Putamen (tissue), 1 donor: ENCODE measurements at regions not wholly inside any gene's neighbourhood (a gene's known extent, or its start where the extent isn't known, plus 50 kb on each side); places are given as distances from the start of the nearest gene placed in this dataset.
"Not testable (repeated sequence)": the region's sequence is repeated elsewhere in the genome, so short reads cannot be mapped to it uniquely, and the experiment has no call there.

ENCODE experiments used
- DNase-seq: peaks from one replicate; pipeline ENCODE4 v3.0.0-alpha.2; 2016; ENCODE audit warnings: low spot score

DNA sequence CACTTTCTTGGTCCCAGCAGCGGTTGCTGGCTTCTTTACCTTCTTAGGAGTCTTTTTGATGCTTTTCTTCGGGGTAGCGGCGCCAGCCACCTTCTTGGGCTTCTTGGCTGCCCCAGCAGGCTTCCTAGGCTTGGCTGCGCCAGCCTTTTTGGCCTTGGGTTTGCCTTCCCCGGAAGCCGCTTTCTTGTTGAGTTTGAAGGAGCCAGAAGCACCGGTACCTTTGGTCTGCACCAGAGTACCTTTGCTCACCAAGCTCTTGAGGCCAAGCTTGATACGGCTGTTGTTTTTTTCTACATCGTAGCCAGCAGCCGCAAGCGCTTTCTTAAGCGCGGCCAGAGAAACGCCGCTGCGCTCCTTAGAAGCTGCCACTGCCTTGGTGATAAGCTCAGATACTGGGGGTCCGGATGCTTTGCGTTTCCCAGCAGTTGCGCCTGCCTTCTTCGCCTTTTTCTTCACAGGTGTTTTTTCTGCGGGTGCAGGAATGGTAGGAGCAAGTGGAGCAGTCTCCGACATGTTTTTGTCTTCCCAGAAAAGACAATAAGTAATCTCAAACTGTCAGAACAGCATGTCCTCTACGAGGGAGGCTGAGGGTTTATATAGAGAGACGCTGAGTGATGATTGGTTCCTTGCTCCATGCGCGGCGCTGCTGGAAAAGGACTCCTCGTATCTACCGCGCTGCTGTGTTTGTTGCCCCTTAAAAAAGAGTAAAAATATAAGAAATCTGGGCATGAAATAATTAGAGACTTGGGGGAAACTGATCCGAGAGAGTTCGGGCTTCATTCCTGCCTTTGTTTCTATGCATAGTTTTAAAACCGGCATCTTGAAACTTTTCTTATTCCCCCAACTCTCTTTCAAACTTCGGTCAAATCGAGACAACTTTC, 130.3 kb upstream of the BTN3A2 start:
- no peak for DNase-seq

GRCh38 chr6:26235302-26235670, 129.7 kb upstream of the BTN3A2 start:
- no peak for DNase-seq

GRCh38 chr6:26239415-26239814, 125.6 kb upstream of the BTN3A2 start:
- not testable (repeated sequence) for DNase-seq

- no peak for DNase-seq
These were observed 124.6 kb upstream of the BTN3A2 start for GRCh38 chr6:26240157-26241032.

DNA sequence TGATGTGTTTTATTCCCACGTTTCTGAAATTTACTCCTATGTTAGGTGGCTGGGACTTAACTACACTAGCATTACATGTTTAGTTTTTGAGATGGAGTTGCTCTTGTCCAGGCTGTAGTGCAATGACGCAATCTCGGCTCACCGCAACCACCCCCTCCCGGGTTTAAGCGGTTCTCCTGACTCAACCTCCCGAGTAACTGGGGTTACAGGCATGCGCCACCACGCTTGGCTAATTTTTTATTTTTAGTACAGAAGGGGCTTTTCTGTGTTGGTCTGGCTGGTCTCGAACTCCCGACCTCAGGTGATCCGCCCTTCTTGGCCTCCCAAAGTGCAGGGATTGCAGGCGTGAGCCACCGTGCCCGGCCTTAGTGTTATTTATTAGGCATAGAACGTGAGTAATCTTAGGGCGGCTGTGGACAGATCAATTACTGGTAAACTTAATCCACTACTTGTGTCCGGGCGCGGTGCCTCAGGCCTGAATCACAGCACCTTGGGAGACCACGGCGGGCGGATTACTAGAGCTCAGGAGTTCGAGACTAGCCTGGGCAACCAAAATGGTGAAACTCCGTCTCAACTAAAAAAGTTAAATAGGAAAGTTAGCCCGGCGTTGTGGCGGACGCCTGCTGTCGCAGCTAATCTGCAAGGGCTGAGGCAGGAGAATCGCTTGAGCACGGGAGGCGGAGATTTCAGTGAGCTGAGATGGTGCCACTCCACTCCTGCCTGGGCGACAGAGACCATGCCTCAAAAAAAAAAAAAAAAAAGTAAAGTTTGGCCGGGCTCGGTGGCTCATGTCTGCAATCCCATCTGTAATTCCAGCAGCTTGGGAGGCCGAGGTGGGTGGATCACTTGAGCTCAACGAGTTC, 123.7 kb upstream of the BTN3A2 start:
- no peak for DNase-seq

- no peak for DNase-seq
These were observed 121.9 kb upstream of the BTN3A2 start for GRCh38 chr6:26243132-26243531.

DNA sequence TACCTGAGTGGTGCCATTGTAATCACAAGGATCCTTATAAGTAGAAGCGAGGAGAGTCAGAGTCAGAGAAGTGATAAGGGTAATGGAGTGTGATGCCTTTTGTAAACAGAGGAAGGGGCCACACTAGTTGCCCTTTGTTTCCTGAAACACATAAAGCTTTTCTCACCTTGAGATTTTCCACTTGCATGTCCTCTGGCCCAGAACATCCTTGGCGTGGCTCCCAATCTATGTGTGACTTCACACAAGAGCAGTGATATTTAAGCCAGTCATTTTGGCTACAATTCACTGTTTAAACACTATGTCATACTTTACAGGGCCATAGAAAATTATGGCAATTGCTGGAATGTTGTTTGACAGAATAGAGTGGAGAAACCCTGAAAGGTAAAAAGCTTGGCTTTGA, 121.2 kb upstream of the BTN3A2 start:
- no peak for DNase-seq

- no peak for DNase-seq
These were observed 118.9 kb upstream of the BTN3A2 start for GRCh38 chr6:26246058-26246457.

DNA sequence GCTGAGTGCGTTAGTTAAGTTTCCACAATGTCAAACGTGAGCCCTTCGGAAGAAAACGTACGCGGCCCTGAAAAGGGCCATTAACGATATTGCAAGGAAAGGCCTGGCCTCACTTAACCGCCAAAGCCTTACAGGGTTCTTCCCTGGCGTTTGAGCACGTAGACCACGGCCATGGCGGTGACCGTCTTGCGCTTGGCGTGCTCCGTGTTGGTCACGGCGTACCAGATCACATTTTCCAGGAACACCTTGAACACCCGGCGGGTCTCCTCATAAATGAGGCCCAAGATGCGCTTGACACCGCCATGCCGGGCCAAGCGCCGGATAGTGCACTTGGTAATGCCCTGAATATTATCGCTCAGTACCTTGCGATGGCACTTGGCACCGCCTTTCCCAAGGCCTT, 118.4 kb upstream of the BTN3A2 start:
- no peak for DNase-seq

DNA sequence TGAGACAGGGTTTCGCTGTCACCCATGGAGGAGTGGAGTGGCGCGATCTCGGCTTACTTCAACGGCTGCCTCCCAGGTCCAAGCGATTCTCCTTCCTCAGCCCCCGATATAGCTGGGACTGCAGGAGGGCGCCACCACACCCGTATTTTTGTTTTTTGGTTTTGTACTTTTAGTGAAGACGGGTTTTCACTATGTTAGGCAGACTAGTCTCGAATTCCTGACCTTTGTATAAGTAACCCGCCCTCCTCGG, 115.4 kb upstream of the BTN3A2 start:
- no peak for DNase-seq

GRCh38 chr6:26249957-26250697, 114.9 kb upstream of the BTN3A2 start:
- no peak for DNase-seq

- DNase-seq = no peak
These were observed 114.3 kb upstream of the BTN3A2 start for GRCh38 chr6:26250698-26251044.

- DNase-seq = no peak
These were observed 113.5 kb upstream of the BTN3A2 start for GRCh38 chr6:26251354-26252076.

DNA sequence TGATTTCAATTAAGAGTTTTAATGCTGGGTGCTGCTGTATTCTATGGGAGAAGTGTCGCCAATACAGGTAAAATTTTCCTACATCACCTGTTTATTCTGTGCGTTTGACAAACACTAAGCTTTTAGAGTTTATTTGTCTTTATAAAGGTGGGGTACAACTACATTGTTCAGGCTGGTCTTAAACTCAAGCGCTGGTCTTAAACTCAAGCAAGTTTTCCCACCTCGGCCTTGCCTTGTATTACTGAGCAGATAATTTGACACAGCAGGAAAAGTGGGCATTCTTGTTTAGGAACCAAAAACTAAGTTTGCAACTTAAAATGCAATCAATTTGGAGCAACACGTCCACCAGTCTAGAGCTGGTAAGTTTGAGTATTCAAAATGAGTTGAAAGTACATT, 112.9 kb upstream of the BTN3A2 start:
- no peak for DNase-seq

DNA sequence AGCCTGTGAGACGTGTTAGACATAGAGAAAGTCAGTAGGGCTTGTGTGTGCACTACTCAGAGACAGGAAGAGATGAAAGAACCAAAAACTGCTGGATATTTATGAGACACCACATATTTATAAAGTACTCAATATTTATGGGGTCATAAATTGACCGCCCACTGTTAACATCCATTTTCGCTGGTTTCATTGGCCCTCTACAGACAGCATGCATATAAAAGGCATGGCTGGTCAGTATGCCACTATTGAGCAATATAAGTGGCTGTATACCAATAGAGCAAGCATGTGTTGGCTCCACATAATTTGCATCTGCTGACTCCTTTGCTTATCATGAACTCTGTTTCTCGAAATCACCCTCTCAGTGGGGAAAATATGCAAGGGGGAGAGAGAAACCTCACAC, 110.3 kb upstream of the BTN3A2 start:
- DNase-seq = no peak

- DNase-seq = no peak
These were observed 107.7 kb upstream of the BTN3A2 start for GRCh38 chr6:26257272-26257671.

- no peak for DNase-seq
These were observed 106.6 kb upstream of the BTN3A2 start for GRCh38 chr6:26258212-26258977.

GRCh38 chr6:26260110-26260637, 104.8 kb upstream of the BTN3A2 start:
- DNase-seq = no peak

DNA sequence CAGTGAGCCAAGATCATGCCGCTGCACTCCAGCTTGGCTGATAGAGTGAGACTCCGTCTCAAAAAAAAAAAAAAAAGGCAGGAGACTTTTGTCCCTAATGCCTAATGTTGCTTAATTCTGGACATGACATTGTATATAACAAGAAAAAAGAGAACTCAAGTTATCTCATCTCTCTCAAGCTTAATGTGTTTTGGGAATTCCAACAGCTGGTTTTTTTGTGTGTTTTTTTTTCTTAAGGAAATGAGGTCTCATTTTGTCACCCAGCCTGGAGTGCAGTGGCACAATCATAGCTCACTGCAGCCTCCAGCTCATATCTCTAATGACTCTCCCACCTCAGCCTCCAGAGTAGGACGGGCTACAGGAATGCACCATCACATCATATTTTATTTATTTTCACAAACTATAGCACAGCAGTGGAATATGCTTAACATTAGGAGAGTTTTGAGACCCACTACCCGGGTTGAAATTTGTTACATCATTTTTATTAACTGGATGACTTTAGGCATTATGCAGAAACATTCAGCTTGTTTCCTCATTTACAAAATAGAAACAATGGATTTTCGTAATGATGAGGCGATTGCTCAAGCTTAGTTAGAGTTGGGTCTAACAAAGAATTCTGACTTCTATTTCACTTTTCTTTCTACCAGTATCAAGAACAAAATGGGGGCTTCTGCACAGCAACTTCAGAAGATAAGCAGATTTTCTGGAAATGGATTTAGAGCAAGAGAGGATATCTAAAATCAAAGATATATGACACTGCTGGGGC, 104.1 kb upstream of the BTN3A2 start:
- DNase-seq = no peak
